GM12891 (cell line): ENCODE measurements at regions not wholly inside any gene's neighbourhood (a gene's known extent, or its start where the extent isn't known, plus 50 kb on each side); places are given as distances from the start of the nearest gene placed in this dataset.

ENCODE experiments used
- PAX5 ChIP-seq: IDR thresholded peaks from 2 replicates; pipeline ENCODE4 v1.6.1; 2011; ENCODE audit warnings: low read length, moderate library complexity, mild to moderate bottlenecking; ENCODE audit not compliant: insufficient read depth, severe bottlenecking
- POLR2A ChIP-seq: IDR thresholded peaks from 2 replicates; pipeline ENCODE4 v1.6.1; 2011; ENCODE audit warnings: low read depth, low read length, control low read depth
- POLR2AphosphoS5 ChIP-seq: IDR thresholded peaks from 2 replicates; pipeline ENCODE4 v1.6.1; 2011; ENCODE audit warnings: low read depth, low read length, control low read depth
- POU2F2 ChIP-seq: IDR thresholded peaks from 2 replicates; pipeline ENCODE4 v1.6.1; 2011; ENCODE audit warnings: low read depth, mild to moderate bottlenecking, control low read depth, low read length, moderate library complexity
- SPI1 ChIP-seq: IDR thresholded peaks from 2 replicates; pipeline ENCODE4 v1.6.1; 2011; ENCODE audit warnings: low read depth, low read length, control low read depth
- TAF1 ChIP-seq: IDR thresholded peaks from 2 replicates; pipeline ENCODE4 v1.6.1; 2011; ENCODE audit warnings: low read depth, low read length, control low read depth

DNA sequence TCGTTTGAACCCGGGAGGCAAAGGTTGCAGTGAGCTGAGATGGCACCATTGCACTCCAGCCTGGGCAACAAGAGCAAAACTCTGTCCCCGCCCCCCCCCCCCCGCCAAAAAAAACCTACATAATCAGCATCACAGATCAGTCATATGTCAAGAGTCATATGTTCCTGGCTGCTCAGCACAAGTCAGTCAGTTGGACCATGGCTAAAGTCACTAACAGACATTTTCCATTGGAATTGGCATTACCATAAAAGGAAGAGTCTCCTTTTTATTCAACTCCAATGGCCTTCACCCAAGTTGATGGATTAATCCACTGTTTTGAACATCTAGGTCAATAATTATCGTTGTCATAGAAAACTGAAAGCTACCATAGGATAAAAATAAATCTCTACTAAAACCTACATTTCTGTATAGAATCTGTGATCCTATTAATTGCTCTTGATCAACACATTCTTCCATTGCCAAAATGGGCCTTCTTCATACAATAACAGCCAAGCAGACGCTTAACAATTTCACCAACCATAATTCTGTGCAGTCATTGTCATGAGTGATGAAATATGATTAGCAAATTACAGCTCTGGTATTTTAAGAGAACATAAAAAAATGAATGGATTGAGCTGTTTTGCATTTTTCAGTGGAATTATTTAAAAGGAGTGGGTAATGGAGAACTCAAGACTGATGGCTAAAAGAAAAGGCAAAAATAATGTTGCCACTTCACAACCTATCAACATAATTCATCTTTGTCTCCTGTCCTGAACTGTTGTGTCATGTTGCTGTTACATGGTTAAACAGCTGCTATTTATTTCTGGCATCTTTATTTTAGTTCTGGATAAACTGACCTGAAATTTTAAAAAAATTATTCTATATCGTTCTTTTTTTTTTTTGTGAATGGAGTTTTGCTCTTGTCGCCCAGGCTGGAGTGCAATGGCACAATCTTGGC, 555.5 kb upstream of the JARID2 start:
- TF ChIP-seq POLR2A (no peak), POU2F2 (no peak), TAF1 (no peak), POLR2AphosphoS5 (no peak), PAX5 (no peak), SPI1 (no peak)
